PFSK-1 (cell line): ENCODE measurements at regions not wholly inside any gene's neighbourhood (a gene's known extent, or its start where the extent isn't known, plus 50 kb on each side); places are given as distances from the start of the nearest gene placed in this dataset.

ENCODE experiments used
- SIN3A ChIP-seq: IDR thresholded peaks from 2 replicates; pipeline ENCODE4 v1.6.1; 2012; ENCODE audit warnings: mild to moderate bottlenecking, low read length, moderate library complexity, borderline replicate concordance; ENCODE audit not compliant: insufficient read depth
- TAF1 ChIP-seq: IDR thresholded peaks from 2 replicates; pipeline ENCODE4 v1.6.1; 2012; ENCODE audit warnings: low read length, control low read depth, borderline replicate concordance; ENCODE audit not compliant: insufficient read depth

- no peak for TF ChIP-seq TAF1
- TF ChIP-seq SIN3A: no peak
Observed at GRCh38 chr5:27434335-27434734, 395.9 kb upstream of the CDH9 start.
